Omental fat pad (tissue), 3 donors: ENCODE measurements at regions not wholly inside any gene's neighbourhood (a gene's known extent, or its start where the extent isn't known, plus 50 kb on each side); places are given as distances from the start of the nearest gene placed in this dataset.
A peak's percentile ranks its signal among the peaks of the same experiment; 100 is the strongest.
"Not testable (repeated sequence)": the region's sequence is repeated elsewhere in the genome, so short reads cannot be mapped to it uniquely, and the experiment has no call there.

Source experiments
- ATAC-seq: fragments of 150-250 bp; one replicate; pipeline ENCODE4 v1.9.1; 2016; ENCODE audit warnings: mild to moderate bottlenecking, moderate library complexity; ENCODE audit not compliant: low FRiP score
- DNase-seq: peaks from one replicate; pipeline ENCODE4 v3.0.0-alpha.2; 2019; ENCODE audit warnings: low spot score
- TF ChIP-seq, protein P1 (sequence below), 3 donors: fragments of 450-650 bp; IDR thresholded peaks; one replicate each; pipeline ENCODE4 v1.5.1; 2016 to 2017; ENCODE audit warnings: antibody characterized with exemption in 3 of 3, mild to moderate bottlenecking in 3 of 3, moderate library complexity in 2 of 3

DNA sequence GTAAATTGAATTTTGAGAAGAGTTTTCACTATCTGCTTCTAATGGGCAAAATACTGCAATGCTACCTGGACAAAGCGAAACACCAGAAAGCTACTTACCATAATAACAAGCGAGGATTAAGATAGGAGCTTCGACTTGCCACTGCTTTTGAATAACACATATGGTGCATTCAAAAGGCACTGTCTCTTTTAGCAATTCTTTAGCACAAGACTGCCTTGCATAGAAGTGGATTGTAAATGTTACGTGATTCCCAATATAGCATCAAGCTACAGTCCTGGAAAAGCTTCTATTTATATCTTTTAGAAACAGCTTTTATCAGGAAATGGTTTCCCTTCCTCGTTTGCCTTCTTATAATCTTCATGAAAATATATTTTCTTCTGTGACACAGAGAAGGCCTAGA, 258.7 kb upstream of the PDE3A start:
- TF ChIP-seq, protein P1, sequence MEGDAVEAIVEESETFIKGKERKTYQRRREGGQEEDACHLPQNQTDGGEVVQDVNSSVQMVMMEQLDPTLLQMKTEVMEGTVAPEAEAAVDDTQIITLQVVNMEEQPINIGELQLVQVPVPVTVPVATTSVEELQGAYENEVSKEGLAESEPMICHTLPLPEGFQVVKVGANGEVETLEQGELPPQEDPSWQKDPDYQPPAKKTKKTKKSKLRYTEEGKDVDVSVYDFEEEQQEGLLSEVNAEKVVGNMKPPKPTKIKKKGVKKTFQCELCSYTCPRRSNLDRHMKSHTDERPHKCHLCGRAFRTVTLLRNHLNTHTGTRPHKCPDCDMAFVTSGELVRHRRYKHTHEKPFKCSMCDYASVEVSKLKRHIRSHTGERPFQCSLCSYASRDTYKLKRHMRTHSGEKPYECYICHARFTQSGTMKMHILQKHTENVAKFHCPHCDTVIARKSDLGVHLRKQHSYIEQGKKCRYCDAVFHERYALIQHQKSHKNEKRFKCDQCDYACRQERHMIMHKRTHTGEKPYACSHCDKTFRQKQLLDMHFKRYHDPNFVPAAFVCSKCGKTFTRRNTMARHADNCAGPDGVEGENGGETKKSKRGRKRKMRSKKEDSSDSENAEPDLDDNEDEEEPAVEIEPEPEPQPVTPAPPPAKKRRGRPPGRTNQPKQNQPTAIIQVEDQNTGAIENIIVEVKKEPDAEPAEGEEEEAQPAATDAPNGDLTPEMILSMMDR (IDR thresholded peaks at IDR 0.05), result no peak
- no peak for ATAC-seq
- DNase-seq, result no peak

DNA sequence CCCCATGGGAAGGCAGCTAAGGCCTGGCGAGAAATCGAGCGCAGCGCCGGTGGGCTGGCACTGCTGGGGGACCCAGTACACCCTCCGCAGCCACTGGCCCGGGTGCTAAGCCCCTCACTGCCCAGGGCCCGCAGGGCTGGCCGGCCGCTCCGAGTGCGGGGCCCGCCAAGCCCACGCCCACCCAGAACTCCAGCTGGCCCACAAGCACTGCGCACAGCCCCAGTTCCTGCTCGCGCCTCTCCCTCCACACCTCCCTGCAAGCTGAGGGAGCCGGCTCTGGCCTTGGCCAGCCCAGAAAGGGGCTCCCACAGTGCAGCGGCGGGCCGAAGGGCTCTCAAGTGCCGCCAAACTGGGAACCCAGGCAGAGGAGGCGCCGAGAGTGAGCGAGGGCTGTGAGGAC, 253.0 kb upstream of the PDE3A start:
- not testable (repeated sequence) for DNase-seq, ATAC-seq

DNA sequence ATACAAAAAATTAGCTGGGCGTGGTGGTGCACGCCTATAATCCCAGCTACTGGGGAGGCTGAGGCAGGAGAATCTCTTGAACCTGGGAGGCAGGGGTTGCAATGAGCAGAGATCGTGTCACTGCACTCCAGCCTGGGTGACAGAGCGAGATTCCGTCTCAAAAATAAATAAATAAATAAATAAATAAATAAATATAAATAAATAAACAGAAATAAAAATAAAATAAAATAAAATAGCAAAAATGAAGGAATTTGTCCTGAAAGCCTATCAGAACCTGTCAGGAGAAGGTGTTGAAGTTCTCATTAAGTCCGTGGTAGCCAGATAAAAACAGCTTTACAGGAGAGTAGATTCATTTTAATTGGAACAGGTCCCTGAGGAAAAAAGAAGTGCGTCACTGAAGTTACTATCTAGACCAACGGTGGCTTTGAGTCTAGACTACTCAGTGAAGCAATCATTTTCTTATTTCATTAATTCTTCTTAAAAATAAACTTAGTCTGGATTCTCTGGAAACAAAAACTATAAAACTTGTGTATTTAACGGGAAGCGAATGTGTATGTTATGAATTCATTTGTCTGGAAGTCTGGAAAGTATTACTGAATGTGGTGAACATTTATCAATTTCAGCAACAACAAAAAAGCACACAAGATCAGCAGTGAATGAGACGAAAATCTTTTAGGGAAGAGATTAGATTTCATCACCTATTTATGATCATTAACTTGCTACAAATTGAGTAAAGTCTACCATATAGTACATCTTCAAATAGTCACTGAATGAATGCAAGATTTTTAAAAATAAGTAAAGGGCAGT, 248.5 kb upstream of the PDE3A start:
- ATAC-seq, result no peak
- no peak for DNase-seq
- TF ChIP-seq, protein P1 (IDR thresholded peaks at IDR 0.05), result no peak

DNA sequence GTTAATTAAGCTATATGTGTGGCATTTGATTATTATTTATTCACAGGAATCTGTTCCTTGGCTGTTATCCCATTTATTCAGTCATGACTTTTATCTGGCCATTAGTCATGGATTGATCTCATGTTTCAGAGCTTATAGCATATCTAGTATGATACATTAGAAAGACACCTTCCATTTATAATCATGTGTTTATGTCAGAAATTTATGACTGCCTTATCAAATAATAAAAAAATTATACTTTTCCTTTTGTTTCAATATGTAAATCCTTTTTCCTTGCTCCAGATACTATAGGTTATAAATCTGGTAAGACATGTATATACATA, 248.0 kb upstream of the PDE3A start:
- DNase-seq (no peak), ATAC-seq (no peak)
- TF ChIP-seq, protein P1 (IDR thresholded peaks at IDR 0.05), result no peak

DNA sequence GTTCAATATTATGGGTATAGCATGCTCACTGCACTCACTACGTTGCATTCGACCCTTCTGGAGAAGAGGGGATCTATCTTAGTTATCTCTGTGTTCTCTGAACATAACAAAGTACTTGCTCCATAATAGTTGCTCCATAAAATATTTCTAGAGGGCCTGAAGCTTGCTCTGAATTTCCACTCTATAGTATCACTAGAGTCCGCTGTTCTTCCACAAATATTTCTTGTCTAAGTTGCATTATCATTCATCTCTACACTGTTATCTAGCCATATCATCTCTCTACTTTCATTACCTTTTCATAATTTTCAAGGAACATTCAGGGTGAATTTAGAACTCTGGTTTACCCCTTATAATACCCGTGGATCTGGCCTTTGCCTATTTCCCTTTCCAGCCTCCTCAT, 246.1 kb upstream of the PDE3A start:
- TF ChIP-seq, protein P1 (IDR thresholded peaks at IDR 0.05), result no peak
- DNase-seq (no peak), ATAC-seq (no peak)

DNA sequence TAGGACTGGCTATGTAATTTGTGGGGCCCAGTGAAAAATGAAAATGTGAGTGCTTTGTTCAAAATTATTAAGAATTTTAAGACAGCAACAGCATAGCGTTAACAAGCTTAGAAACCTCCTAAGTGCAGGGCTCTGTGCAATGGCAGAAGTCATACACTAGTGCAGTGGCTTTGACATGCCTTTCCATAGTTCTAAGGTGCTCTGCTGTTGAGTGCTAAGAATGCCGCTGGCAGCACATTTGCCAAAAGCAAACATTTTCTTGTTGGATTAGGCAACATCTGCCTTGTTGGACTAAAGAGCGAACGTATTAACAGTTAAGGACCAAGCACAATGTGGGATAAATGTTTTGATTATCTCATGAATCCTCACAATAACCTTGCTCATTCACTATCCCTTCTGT, 244.9 kb upstream of the PDE3A start:
- TF ChIP-seq, protein P1 (IDR thresholded peaks at IDR 0.05), result no peak
- no peak for ATAC-seq
- DNase-seq, result no peak

DNA sequence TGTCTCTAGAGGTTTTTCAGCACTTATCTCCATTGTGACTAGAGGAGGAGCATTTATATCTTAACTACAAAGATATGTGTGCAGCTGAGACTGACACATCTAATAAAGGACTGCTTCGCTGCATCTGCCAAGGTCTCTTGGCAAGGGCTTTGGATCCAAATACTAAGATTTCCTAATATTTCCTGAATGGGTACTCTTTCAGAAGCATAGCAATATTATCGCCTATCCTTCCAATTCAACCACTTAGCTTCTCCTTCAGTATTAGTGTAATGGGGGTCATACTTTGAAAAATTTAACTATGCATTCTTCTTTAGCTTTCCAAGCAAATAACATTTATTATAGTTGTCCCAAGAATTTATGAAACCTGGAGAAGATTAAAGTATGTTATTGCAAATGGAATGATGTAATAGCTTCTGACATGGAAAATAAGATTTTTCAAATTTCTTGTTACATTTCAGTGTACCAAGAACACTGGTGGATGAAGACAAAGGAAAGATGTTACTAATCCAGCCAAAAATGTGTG, 243.0 kb upstream of the PDE3A start:
- no peak for DNase-seq
- ATAC-seq, result peak; percentile 28
- TF ChIP-seq, protein P1 (IDR thresholded peaks at IDR 0.05), result no peak
